HepG2 (cell line): ENCODE measurements at regions not wholly inside any gene's neighbourhood (a gene's known extent, or its start where the extent isn't known, plus 50 kb on each side); places are given as distances from the start of the nearest gene placed in this dataset.

Experiments used
- ATAC-seq: fragments of 200-7000 bp; cut with Tn5 transposase; 3 replicates; pipeline ENCODE4 v1.9.1; 2020; ENCODE audit warnings: mild to moderate bottlenecking, moderate library complexity
- BruUV-seq: library from RNA; stranded (reverse); fragments of 400-500 nt; replicated peaks from 2 replicates; lab custom pipeline; 2021; lab: Mats Ljungman, UMichigan
- CTCF ChIA-PET: fragments of 300-600 bp; formaldehyde crosslinking; extraction: SDS; loops from one replicate; lab custom pipeline; 2021; ENCODE audit warnings: low total read pairs, inconsistent platforms, low intra/inter-chr PET ratio; lab: Yijun Ruan, JAX
- POLR2A ChIA-PET: fragments of 350-600 bp; sonication (Branson Sonifier 250); formaldehyde crosslinking; loops from one replicate; lab custom pipeline; 2020; ENCODE audit warnings: antibody characterized with exemption, inconsistent platforms; lab: Yijun Ruan, JAX
- DNase-seq: peaks from one replicate; pipeline ENCODE4 v3.0.0-alpha.2; 2015; ENCODE audit warnings: low spot score
- FAIRE-seq: peaks from 3 replicates; lab custom pipeline; 2011; peaks lifted over from hg19 to GRCh38; lab: Jason Lieb, UNC
- H2AFZ ChIP-seq: one replicate; pipeline ENCODE4 v1.6.1; 2011; ENCODE audit warnings: low read length, inconsistent platforms
- H3K27ac ChIP-seq: fragments of 300-600 bp; 3 replicates; pipeline ENCODE4 v1.8.0; 2011; ENCODE audit warnings: mixed run types, mild to moderate bottlenecking, mixed read lengths, low read length, inconsistent platforms; ENCODE audit not compliant: insufficient read depth; ENCODE audit errors: extremely low read length
- H3K27me3 ChIP-seq, 2 experiments: fragments of 200-600 bp in 1 of 2; 2 replicates in 1 of 2; 3 replicates in 1 of 2; pipeline versions ENCODE4 v1.6.0 to v1.8.0; 2011; ENCODE audit warnings: low read length in 2 of 2, mild to moderate bottlenecking in 2 of 2, moderate library complexity in 2 of 2, inconsistent platforms in 1 of 2; ENCODE audit not compliant: insufficient read depth in 2 of 2, control insufficient read depth in 1 of 2
- H3K36me3 ChIP-seq, 2 experiments: fragments of 200-600 bp in 1 of 2; replicated peaks in 1 of 2; 2 replicates in 1 of 2; 3 replicates in 1 of 2; pipeline versions ENCODE4 v1.5.1 to v1.8.0; 2011; ENCODE audit warnings: low read length in 2 of 2, inconsistent platforms in 1 of 2; ENCODE audit not compliant: insufficient read depth in 2 of 2, control insufficient read depth in 1 of 2
- H3K4me1 ChIP-seq: 2 replicates; pipeline ENCODE4 v1.5.1; 2012; ENCODE audit warnings: low read length, inconsistent platforms; ENCODE audit not compliant: insufficient read depth
- H3K4me2 ChIP-seq: 2 replicates; pipeline ENCODE4 v1.6.0; 2011; ENCODE audit warnings: low read depth, low read length, inconsistent platforms
- H3K4me3 ChIP-seq, 3 experiments: fragments of 200-600 bp in 1 of 3; sonication (generic), shearing (Covaris generic) in 1 of 3; replicated peaks in 1 of 3; 2 replicates each; pipeline ENCODE4 v1.5.1; 2011 to 2016; ENCODE audit warnings: low read length in 3 of 3, inconsistent platforms in 2 of 3, low read depth in 2 of 3, mild to moderate bottlenecking in 2 of 3, control low read depth in 1 of 3, mixed read lengths in 1 of 3; ENCODE audit not compliant: insufficient read depth in 1 of 3
- H3K79me2 ChIP-seq: one replicate; pipeline ENCODE4 v1.6.1; 2011; ENCODE audit warnings: low read length, inconsistent platforms; ENCODE audit not compliant: insufficient read depth
- H3K9ac ChIP-seq: 2 replicates; pipeline ENCODE4 v1.6.0; 2011; ENCODE audit warnings: mild to moderate bottlenecking, low read depth, low read length, inconsistent platforms; ENCODE audit not compliant: insufficient read depth
- H3K9me3 ChIP-seq: 2 replicates; pipeline ENCODE4 v1.5.1; 2012; ENCODE audit warnings: mild to moderate bottlenecking, low read length
- H4K20me1 ChIP-seq: 2 replicates; pipeline ENCODE4 v1.6.0; 2011; ENCODE audit warnings: inconsistent platforms, mild to moderate bottlenecking, low read length, moderate library complexity; ENCODE audit not compliant: insufficient read depth
- ADNP ChIP-seq: sonication (generic); formaldehyde crosslinking; IDR thresholded peaks from 2 replicates; pipeline ENCODE4 v1.4.0; 2020; ENCODE audit warnings: missing genetic modification reagents
- CEBPB ChIP-seq: IDR thresholded peaks from 2 replicates; pipeline ENCODE4 v1.6.1; 2011; ENCODE audit warnings: low read depth, low read length, improper control_type of control experiment, borderline replicate concordance
- CEBPZ ChIP-seq: IDR thresholded peaks from 2 replicates; pipeline ENCODE4 v1.6.1; 2012; ENCODE audit warnings: low read length, improper control_type of control experiment
- CREM ChIP-seq, 2 experiments: sonication (generic) in 1 of 2; formaldehyde crosslinking in 1 of 2; IDR thresholded peaks; 2 replicates each; pipeline versions ENCODE4 v1.4.0 to v1.6.1; 2016 to 2020; ENCODE audit warnings: antibody characterized with exemption in 1 of 2, mild to moderate bottlenecking in 1 of 2, missing genetic modification reagents in 1 of 2
- GZF1 ChIP-seq: sonication (generic); formaldehyde crosslinking; IDR thresholded peaks from 2 replicates; pipeline ENCODE4 v1.5.1; 2020; ENCODE audit warnings: mild to moderate bottlenecking, missing genetic modification reagents
- KAT8 ChIP-seq: IDR thresholded peaks from 2 replicates; pipeline ENCODE4 v1.6.1; 2016; ENCODE audit warnings: missing genetic modification reagents, missing compliant biosample characterization
- KLF11 ChIP-seq: IDR thresholded peaks from 2 replicates; pipeline ENCODE4 v1.6.1; 2016; ENCODE audit warnings: missing compliant biosample characterization
- KLF6 ChIP-seq: IDR thresholded peaks from 2 replicates; pipeline ENCODE4 v1.8.0; 2016; ENCODE audit warnings: missing biosample characterization, missing genetic modification reagents
- LRRFIP1 ChIP-seq: sonication (generic); formaldehyde crosslinking; conservative IDR thresholded peaks from 2 replicates; pipeline ENCODE4 v1.4.0; 2020; ENCODE audit warnings: missing genetic modification reagents
- MED8 ChIP-seq: sonication (generic); formaldehyde crosslinking; IDR thresholded peaks from 2 replicates; pipeline ENCODE4 v1.8.1; 2023; ENCODE audit warnings: mild to moderate bottlenecking, missing genetic modification reagents; ENCODE audit not compliant: insufficient replicate concordance
- PBX2 ChIP-seq: IDR thresholded peaks from 2 replicates; pipeline ENCODE4 v1.6.1; 2016; ENCODE audit warnings: control low read depth
- PHF8 ChIP-seq: sonication (generic); formaldehyde crosslinking; IDR thresholded peaks from 2 replicates; pipeline ENCODE4 v1.5.0; 2020; ENCODE audit warnings: missing genetic modification reagents
- RNF2 ChIP-seq: fragments of 450-650 bp; conservative IDR thresholded peaks from 2 replicates; pipeline ENCODE4 v1.6.1; 2016; ENCODE audit warnings: low read depth
- THAP11 ChIP-seq: IDR thresholded peaks from 2 replicates; pipeline ENCODE4 v1.6.1; 2016; ENCODE audit warnings: missing biosample characterization, missing genetic modification reagents
- ZSCAN31 ChIP-seq: sonication (generic); formaldehyde crosslinking; IDR thresholded peaks from 2 replicates; pipeline ENCODE4 v1.5.0; 2020; ENCODE audit warnings: low read depth, mild to moderate bottlenecking, missing genetic modification reagents
- WGBS: methylation state at CpG from one replicate; pipeline ENCODE4 v1.1.6; 2017; ENCODE audit warnings: low lambda C conversion rate; 5-methylcytosine and 5-hydroxymethylcytosine counted together
- in situ Hi-C: cut with HindIII; loops from 2 replicates; pipeline ENCODE4 v1.10.0; 2017; ENCODE audit warnings: low pct_unique_long_range_greater_than_20kb; ENCODE audit not compliant: extremely low pct_ligation_motif_present
- intact Hi-C: fragments of 100-400 bp; cut with micrococcal nuclease; formaldehyde crosslinking; loops from one replicate; pipeline ENCODE4 v1.10.0; 2022; ENCODE audit not compliant: unreplicated experiment

GRCh38 chr4:32589853-32590252, 1869.7 kb downstream of the PCDH7 start:
- no peak for ATAC-seq
- 0% methylated on average over 2 of the region's 2 CpGs for WGBS
- Histone ChIP-seq H3K4me3 (no peak overlapping the region), H3K9me3 (no peaks in the 10 kb centered on the region), H3K36me3 (no peaks in the 10 kb centered on the region), H3K9ac (no peak overlapping the region), H3K4me2 (no peak overlapping the region), H3K79me2 (no peaks in the 10 kb centered on the region), H2AFZ (no peak overlapping the region), H3K27me3 (no peaks in the 10 kb centered on the region), H3K27ac (no peak overlapping the region), H3K4me1 (no peaks in the 10 kb centered on the region), H4K20me1 (no peaks in the 10 kb centered on the region)
- DNase-seq = no peak
- in situ Hi-C loops = no loop called here
- intact Hi-C loops = no loop called here
- ChIA-PET POLR2A (no interaction called here), CTCF (no interaction called here)
- no TSS peak for BruUV-seq
- no peak for FAIRE-seq
- TF ChIP-seq MED8 (CRISPR knock-in tag) (no peak), CEBPZ (no peak), GZF1 (CRISPR knock-in tag) (no peak), KLF11 (no peak), PBX2 (CRISPR knock-in tag) (no peak), CEBPB (no peak), THAP11 (CRISPR knock-in tag) (no peak), RNF2 (no peak), ZSCAN31 (CRISPR knock-in tag) (no peak), PHF8 (no peak), KAT8 (CRISPR knock-in tag) (no peak), KLF6 (CRISPR knock-in tag) (no peak), LRRFIP1 (CRISPR knock-in tag) (no peak), ADNP (CRISPR knock-in tag) (no peak), CREM (IDR thresholded peaks at IDR 0.05) (no peak), CREM (CRISPR knock-in tag; IDR thresholded peaks at IDR 0.05) (no peak)
